ENCODE measurements at regions not wholly inside any gene's neighbourhood (a gene's known extent, or its start where the extent isn't known, plus 50 kb on each side); places are given as distances from the start of the nearest gene placed in this dataset.
"Not testable (repeated sequence)": the region's sequence is repeated elsewhere in the genome, so short reads cannot be mapped to it uniquely, and the experiment has no call there.

DNA sequence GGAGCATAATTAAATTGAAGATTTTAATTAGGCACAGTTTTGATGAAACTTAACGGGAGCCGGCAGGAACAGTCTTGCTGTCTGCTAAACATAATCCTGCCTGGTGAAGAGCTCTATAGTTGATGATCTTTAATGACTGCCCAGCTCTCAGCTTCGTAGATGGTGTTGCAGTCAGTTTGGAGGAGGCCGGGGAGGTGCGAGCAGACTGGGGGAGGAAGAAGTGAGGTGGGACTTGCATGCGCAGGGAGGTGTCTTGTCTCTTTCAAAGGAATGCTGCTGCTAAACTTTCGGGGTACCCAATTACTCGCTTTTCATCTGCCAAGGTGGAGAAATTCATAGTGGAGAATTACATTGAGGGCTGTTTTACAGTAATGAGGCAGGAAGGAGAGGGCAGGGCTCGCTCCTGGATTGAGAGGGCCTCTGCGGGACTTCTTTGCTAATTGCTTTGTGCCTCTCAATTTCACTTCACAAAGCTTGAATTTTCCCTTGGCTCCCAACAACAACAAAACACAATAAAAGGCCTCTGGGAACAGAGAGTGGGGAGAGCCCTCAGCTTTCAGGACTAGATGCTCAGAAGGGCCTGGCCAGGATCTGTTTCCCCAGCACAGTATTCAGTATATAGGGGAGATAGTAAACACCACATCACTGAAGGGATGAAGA, 257.9 kb upstream of the ADRA1B start:
- no peak for DNase-seq

DNA sequence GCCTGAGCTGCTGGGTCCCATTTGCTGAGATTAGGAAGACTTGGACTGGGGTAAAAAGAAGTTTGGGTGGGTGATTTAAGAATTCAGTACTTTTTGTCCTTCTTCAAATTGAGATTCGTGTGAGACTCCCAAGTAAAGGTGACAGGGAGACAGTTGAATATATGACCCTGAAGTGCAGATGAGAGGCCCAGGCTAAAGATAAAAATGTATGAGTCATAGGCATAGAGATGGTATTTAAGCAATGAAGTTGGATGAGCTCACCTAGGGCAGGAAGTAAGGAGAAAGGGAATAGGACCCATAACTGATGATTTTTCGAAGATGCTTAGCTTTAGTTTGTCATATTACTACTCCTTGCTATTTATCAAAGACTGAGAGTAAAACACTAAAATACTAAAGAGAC, 255.9 kb upstream of the ADRA1B start:
- DNase-seq = no peak

DNA sequence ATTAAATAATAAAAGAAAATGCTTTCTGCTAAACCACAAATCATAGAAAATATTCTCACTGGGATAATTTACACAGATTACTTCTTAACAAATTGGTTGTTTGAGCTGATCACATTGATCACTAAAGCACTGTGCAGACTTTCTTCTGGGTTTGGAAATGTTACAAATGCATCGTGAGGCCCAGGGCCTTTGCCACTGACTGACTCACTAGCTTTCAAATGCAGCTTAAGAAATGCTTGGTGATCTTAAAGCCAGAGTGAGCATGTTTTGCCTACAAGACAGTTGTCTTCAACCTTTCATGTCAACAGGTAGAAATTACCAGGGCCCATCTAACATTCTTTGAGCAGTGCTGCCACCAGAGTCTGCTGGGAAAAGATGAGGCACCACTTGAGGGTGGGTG, 252.3 kb upstream of the ADRA1B start:
- DNase-seq = no peak

GRCh38 chr5:159667286-159667685, 249.0 kb upstream of the ADRA1B start:
- DNase-seq = no peak

DNA sequence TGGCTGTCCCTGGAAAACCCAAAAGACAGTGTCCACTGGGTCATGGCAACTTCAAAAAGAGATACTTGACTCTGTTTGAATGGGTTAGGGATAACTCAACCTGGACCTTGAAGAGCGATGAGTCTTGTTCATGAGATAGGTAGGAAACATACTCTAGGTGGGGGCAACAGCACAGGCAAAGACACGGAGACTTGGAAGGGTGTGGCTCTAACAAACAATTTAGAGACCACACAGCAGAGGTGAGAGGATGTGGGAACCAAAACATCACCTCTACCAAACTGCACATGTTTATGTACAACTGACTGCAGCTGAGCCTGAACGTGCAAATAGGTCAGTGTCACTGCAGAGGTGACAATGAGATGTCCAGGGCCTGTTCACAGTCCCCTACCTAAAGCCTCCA, 247.7 kb upstream of the ADRA1B start:
- DNase-seq = no peak

- no peak for DNase-seq
Observed at GRCh38 chr5:159669559-159669958, 246.7 kb upstream of the ADRA1B start.

GRCh38 chr5:159671886-159672285, 244.4 kb upstream of the ADRA1B start:
- DNase-seq = no peak

GRCh38 chr5:159673538-159673937, 242.7 kb upstream of the ADRA1B start:
- no peak for DNase-seq

DNA sequence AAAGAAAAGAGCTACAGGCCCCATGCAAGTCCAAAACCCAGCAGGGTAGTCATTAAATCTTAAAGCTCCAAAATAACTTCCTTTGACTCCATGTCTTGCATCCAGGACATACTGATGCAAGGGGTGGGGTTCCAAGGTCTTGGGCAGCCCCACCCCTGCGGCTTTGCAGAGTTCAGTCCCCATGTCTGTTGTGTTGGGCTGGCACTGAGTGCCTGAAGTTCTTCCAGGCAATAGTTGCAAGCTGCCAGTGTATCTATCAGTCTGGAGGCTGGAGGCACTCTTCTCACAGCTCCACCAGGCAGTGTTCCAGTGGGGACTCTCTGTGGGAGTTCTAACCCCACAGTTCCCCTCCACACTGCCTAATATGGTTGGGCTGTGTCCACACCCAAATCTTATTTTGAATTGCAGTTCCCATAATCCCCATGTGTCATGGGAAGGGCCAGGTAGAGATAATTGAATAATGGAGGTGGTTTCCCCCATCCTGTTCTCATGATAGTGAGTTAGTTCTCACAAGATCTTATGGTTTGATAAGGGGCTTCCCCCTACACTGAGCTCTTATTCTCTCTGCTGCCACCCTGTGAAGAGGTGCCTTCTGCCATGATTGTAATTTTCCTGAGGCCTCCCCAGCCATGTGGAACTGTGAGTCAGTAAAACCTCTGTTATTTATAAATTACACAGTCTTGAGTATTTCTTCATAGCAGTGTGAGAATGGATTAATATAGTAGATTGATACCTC, 237.5 kb upstream of the ADRA1B start:
- DNase-seq = no peak

DNA sequence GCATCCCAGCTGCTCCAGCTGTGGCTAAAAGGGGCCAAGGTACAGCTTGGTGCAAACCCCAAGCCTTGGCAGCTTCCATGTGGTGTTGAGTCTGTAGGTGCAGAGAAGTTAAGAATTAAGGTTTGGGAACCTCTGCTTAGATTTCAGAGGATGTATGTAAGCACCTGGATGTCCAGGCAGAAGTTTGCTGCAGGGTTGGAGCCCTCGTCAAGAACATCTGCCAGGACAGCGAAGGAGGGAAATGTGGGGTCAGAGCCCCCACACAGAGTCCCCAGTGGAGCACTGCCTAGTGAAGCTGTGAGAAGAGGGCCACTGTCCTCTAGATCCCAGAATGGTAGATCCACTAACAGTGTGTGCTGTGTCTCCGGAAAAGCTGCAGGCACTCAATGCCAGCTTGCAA, 236.2 kb upstream of the ADRA1B start:
- DNase-seq = no peak

GRCh38 chr5:159681661-159682060, 234.6 kb upstream of the ADRA1B start:
- DNase-seq = no peak

DNA sequence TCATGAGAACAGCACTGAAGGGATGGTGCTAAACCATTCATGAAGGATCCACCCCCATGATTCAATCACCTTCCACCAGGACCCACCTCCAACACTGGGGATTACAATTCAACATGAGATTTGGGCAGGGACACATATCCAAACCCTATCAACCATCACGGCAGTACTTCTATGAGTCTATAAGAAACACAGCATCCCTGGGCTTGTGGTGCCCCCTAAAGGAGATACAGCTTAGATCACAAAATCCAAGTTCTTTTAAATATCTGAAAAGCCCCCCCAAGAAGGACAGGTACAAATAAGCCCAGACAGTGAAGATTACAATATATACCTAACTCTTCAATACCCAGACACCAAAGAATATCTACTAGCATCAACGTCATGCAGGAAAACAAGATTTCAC, 233.7 kb upstream of the ADRA1B start:
- no peak for DNase-seq

GRCh38 chr5:159687892-159688291, 228.4 kb upstream of the ADRA1B start:
- DNase-seq = not testable (repeated sequence)

GRCh38 chr5:159695741-159696294, 220.5 kb upstream of the ADRA1B start:
- no peak for DNase-seq

- no peak for DNase-seq
Observed at GRCh38 chr5:159697530-159697929, 218.8 kb upstream of the ADRA1B start.

GRCh38 chr5:159698322-159698721, 218.0 kb upstream of the ADRA1B start:
- no peak for DNase-seq

- no peak for DNase-seq
Observed at GRCh38 chr5:159700016-159700415, 216.3 kb upstream of the ADRA1B start.

GRCh38 chr5:159702301-159702700, 214.0 kb upstream of the ADRA1B start:
- no peak for DNase-seq

DNA sequence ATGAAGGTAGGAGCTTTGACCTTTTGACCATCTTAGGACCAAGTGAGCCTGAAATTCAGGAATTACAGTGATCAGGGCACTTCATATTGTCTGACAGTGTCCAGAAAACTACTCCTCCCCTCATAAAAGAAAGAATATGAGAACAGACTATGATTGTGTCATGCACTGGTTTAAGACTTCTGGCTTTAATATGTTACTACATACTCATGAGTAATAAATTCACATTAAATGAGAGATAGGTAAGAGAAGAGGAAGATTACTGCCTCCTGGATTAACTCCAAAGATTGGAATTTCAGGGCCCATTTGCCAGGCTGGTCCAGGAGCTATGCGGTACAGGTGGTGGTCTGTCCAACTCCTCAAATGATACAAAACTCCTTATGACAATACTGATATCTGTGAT, 213.5 kb upstream of the ADRA1B start:
- DNase-seq = no peak

DNA sequence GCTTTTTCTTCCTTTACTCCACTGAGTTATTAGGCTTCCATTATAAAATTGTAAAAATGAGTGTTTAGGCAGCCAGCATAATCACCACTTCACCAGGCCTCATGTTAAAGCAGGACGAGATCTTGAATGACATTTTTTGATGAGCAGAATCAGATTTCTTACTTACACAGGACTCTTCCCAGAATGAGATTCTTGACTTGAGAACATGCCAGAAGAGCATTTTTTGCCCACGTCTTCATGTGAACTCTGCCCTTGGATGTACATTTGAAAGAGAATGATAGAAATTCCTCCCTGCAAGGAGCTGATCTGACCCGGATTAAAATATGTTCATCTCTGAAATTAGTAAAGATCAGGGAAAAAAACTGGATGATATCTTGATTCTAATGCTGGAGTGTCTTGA, 212.1 kb upstream of the ADRA1B start:
- no peak for DNase-seq

- DNase-seq = no peak
Observed at GRCh38 chr5:159705948-159706347, 210.3 kb upstream of the ADRA1B start.

GRCh38 chr5:159708090-159708489, 208.2 kb upstream of the ADRA1B start:
- no peak for DNase-seq

DNA sequence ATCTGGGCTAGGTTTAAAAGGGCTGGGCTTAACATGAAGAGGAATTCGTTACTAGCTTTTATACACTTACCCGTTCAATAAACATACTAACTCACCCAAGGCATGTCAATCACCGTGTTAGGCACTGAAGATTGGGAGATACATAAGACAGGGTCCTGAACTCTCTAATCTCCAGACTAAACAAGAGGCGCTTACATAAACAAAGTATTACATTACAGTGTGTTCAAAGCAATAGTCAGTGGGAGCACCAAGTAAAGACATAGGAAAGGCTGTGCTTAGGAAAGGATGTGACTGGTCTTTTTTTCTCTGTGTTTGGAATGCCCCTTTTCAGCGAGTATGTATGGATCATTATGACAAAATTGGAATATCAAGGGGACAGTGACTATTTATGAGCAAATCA, 203.6 kb upstream of the ADRA1B start:
- DNase-seq = no peak

GRCh38 chr5:159713254-159713653, 203.0 kb upstream of the ADRA1B start:
- no peak for DNase-seq

DNA sequence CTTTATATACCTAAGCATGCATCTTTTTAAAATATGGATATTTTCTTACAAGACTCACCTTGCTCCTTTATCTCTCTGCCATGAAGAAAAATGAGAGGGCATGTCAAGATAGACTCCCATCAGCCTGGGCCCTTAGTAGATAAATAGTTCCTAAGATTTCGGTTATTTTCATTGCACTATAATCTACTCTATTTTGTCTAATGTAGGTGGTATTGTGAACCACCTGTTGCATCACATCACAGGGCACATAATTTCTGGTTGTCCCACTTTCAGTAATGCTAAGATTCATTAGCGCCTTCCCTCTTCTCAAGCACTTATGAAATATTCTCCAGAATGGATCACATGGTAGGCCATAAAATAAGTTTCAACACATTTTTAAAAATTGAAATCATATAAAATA, 202.5 kb upstream of the ADRA1B start:
- no peak for DNase-seq

Data from GF-D8 (cell line).